Keratinocyte (primary cell): ENCODE measurements at regions not wholly inside any gene's neighbourhood (a gene's known extent, or its start where the extent isn't known, plus 50 kb on each side); places are given as distances from the start of the nearest gene placed in this dataset.

Source experiments
- DNase-seq: peaks from one replicate; pipeline ENCODE4 v3.0.0-alpha.2; 2011; ENCODE audit warnings: low read depth, missing footprints, low spot score
- FAIRE-seq: peaks from 2 replicates; lab custom pipeline; 2011; peaks lifted over from hg19 to GRCh38; lab: Jason Lieb, UNC
- H2AFZ ChIP-seq: 2 replicates; pipeline ENCODE4 v1.6.0; 2012; ENCODE audit warnings: low read length, control low read depth, inconsistent platforms; ENCODE audit not compliant: control insufficient read depth
- H3K27ac ChIP-seq: 2 replicates; pipeline ENCODE4 v1.5.1; 2011; ENCODE audit warnings: low read length; ENCODE audit not compliant: control insufficient read depth, insufficient read depth
- H3K27me3 ChIP-seq: 3 replicates; pipeline ENCODE4 v1.6.0; 2011; ENCODE audit warnings: low read length; ENCODE audit not compliant: control insufficient read depth, insufficient read depth; ENCODE audit errors: extremely low read depth
- H3K36me3 ChIP-seq, 2 experiments: 2 replicates in 1 of 2; 3 replicates in 1 of 2; pipeline ENCODE4 v1.5.1; 2011; ENCODE audit warnings: low read length in 2 of 2, mild to moderate bottlenecking in 1 of 2; ENCODE audit not compliant: control insufficient read depth in 2 of 2, insufficient read depth in 2 of 2; ENCODE audit errors: extremely low read depth in 1 of 2
- H3K4me1 ChIP-seq: 3 replicates; pipeline ENCODE4 v1.5.1; 2011; ENCODE audit warnings: low read length; ENCODE audit not compliant: control insufficient read depth, insufficient read depth; ENCODE audit errors: extremely low read depth
- H3K4me2 ChIP-seq: 3 replicates; pipeline ENCODE4 v1.6.0; 2011; ENCODE audit warnings: low read depth, low read length; ENCODE audit not compliant: control insufficient read depth, insufficient read depth; ENCODE audit errors: extremely low read depth
- H3K4me3 ChIP-seq, 3 experiments: fragments of 200-600 bp in 1 of 3; sonication (generic) in 1 of 3; 2 replicates in 2 of 3; 3 replicates in 1 of 3; pipeline ENCODE4 v1.5.1; 2011 to 2016; ENCODE audit warnings: low read length in 3 of 3, mild to moderate bottlenecking in 3 of 3, control low read depth in 2 of 3, inconsistent platforms in 1 of 3, low read depth in 1 of 3, mixed read lengths in 1 of 3, mixed run types in 1 of 3, moderate library complexity in 1 of 3; ENCODE audit not compliant: control insufficient read depth in 2 of 3, insufficient read depth in 2 of 3; ENCODE audit errors: extremely low read depth in 1 of 3
- H3K79me2 ChIP-seq: 2 replicates; pipeline ENCODE4 v1.6.0; 2012; ENCODE audit warnings: low read length; ENCODE audit not compliant: control insufficient read depth, insufficient read depth
- H3K9ac ChIP-seq: 3 replicates; pipeline ENCODE4 v1.6.0; 2011; ENCODE audit warnings: low read length; ENCODE audit not compliant: control insufficient read depth, insufficient read depth; ENCODE audit errors: extremely low read depth
- H3K9me1 ChIP-seq: 3 replicates; pipeline ENCODE4 v1.6.0; 2011; ENCODE audit warnings: low read length; ENCODE audit not compliant: control insufficient read depth, insufficient read depth; ENCODE audit errors: extremely low read depth
- H3K9me3 ChIP-seq: 2 replicates; pipeline ENCODE4 v1.5.1; 2012; ENCODE audit warnings: low read depth, low read length; ENCODE audit not compliant: control insufficient read depth
- H4K20me1 ChIP-seq: 3 replicates; pipeline ENCODE4 v1.6.0; 2011; ENCODE audit warnings: low read length; ENCODE audit not compliant: control insufficient read depth, insufficient read depth; ENCODE audit errors: extremely low read depth
- EZH2 ChIP-seq: IDR thresholded peaks from one replicate; pipeline ENCODE4 v1.6.1; 2012; ENCODE audit warnings: inconsistent platforms, mild to moderate bottlenecking, low read length, moderate library complexity
- dilution Hi-C: fragments of 300-500 bp; cut with MboI; formaldehyde crosslinking; loops from one replicate; pipeline ENCODE4 v1.7.0; 2020; ENCODE audit warnings: low sequenced_read_pairs; ENCODE audit not compliant: extremely low pct_ligation_motif_present
- TF ChIP-seq, protein P1 (sequence below), 3 experiments: IDR thresholded peaks in 1 of 3; conservative IDR thresholded peaks in 1 of 3; optimal IDR thresholded peaks in 1 of 3; 2 replicates in 2 of 3; 3 replicates in 1 of 3; pipeline versions ENCODE3 to v1.5.1; 2011; ENCODE audit warnings: low read length in 3 of 3, mild to moderate bottlenecking in 3 of 3, moderate library complexity in 2 of 3, control low read depth in 1 of 3, inconsistent platforms in 1 of 3; ENCODE audit not compliant: insufficient read depth in 2 of 3; ENCODE audit errors: extremely low read depth in 1 of 3

DNA sequence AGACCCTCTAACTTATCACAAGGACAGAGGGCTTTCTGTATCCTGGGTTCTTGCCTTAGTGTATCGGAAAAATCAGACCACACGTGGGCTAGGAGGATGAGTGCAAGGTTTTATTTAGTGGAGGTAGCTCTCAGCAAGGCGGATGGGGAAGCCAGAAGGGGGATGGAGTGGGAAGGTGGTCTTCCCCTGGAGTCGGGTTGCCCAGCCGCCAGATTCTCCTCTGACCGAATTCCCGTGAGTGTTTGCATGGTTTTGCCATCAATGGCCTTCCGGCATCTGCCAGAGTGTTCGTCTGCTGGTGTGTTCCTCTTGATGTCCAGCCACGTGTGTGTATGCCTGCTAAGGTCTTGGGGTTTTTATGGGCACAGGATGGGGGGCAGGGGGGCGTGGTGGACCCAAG, 1335.1 kb upstream of the SPRY2 start:
- Histone ChIP-seq H2AFZ (no peak overlapping the region), H3K36me3 (no peaks in the 10 kb centered on the region), H3K9me3 (no peaks in the 10 kb centered on the region), H3K27me3 (no peaks in the 10 kb centered on the region), H3K79me2 (no peaks in the 10 kb centered on the region), H3K4me3 (no peak overlapping the region), H4K20me1 (no peaks in the 10 kb centered on the region), H3K27ac (no peak overlapping the region), H3K9me1 (no peaks in the 10 kb centered on the region), H3K9ac (no peak overlapping the region), H3K4me1 (no peaks in the 10 kb centered on the region), H3K4me2 (no peak overlapping the region)
- TF ChIP-seq, protein P1, sequence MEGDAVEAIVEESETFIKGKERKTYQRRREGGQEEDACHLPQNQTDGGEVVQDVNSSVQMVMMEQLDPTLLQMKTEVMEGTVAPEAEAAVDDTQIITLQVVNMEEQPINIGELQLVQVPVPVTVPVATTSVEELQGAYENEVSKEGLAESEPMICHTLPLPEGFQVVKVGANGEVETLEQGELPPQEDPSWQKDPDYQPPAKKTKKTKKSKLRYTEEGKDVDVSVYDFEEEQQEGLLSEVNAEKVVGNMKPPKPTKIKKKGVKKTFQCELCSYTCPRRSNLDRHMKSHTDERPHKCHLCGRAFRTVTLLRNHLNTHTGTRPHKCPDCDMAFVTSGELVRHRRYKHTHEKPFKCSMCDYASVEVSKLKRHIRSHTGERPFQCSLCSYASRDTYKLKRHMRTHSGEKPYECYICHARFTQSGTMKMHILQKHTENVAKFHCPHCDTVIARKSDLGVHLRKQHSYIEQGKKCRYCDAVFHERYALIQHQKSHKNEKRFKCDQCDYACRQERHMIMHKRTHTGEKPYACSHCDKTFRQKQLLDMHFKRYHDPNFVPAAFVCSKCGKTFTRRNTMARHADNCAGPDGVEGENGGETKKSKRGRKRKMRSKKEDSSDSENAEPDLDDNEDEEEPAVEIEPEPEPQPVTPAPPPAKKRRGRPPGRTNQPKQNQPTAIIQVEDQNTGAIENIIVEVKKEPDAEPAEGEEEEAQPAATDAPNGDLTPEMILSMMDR (optimal IDR thresholded peaks at IDR 0.05 in 1 of 3, IDR thresholded peaks at IDR 0.05 in 1 of 3, conservative IDR thresholded peaks at IDR 0.05 in 1 of 3; ENCODE audit: extremely low read depth in 1 of 3, insufficient read depth in 2 of 3, low read length in 3 of 3), result no peak
- TF ChIP-seq EZH2, result no peak
- DNase-seq (no peak), FAIRE-seq (no peak)
- dilution Hi-C loops, result no loop called here

DNA sequence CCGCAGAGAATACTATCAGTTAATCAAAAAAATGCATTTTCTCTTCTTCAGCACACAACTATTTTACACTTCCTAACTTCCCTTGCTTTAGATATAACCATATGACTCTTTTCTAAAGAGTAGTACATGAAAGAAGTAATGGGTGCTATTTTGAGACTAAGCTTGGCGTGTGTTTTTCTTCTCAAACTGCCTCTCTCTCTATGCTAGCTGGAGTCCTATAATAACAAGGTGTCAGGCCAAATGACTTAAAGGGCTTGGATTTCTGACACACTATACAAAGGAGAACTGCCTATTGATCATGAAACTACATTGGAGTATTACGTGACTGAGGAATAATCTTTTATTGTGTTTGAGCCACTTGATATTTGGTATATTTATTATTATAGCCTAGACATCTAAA, 1330.1 kb upstream of the SPRY2 start:
- H3K4me3 ChIP-seq, result no peak overlapping the region
- H3K4me2 ChIP-seq, result no peak overlapping the region
- dilution Hi-C loops, result no loop called here
- H3K36me3 ChIP-seq, result no peaks in the 10 kb centered on the region
- DNase-seq (no peak), FAIRE-seq (no peak)
- no peak overlapping the region for H2AFZ ChIP-seq
- H3K27ac ChIP-seq, result no peak overlapping the region
- H3K9ac ChIP-seq, result no peak overlapping the region
- H3K9me1 ChIP-seq, result no peaks in the 10 kb centered on the region
- TF ChIP-seq, protein P1 (optimal IDR thresholded peaks at IDR 0.05 in 1 of 3, IDR thresholded peaks at IDR 0.05 in 1 of 3, conservative IDR thresholded peaks at IDR 0.05 in 1 of 3; ENCODE audit: extremely low read depth in 1 of 3, insufficient read depth in 2 of 3, low read length in 3 of 3), result no peak
- no peak for TF ChIP-seq EZH2
- H3K9me3 ChIP-seq, result no peaks in the 10 kb centered on the region
- H4K20me1 ChIP-seq, result no peaks in the 10 kb centered on the region
- no peaks in the 10 kb centered on the region for H3K27me3 ChIP-seq
- no peaks in the 10 kb centered on the region for H3K79me2 ChIP-seq
- H3K4me1 ChIP-seq, result no peaks in the 10 kb centered on the region
